Amygdala (tissue), 56 donors: ENCODE measurements at regions not wholly inside any gene's neighbourhood (a gene's known extent, or its start where the extent isn't known, plus 50 kb on each side); places are given as distances from the start of the nearest gene placed in this dataset.
"Not testable (repeated sequence)": the region's sequence is repeated elsewhere in the genome, so short reads cannot be mapped to it uniquely, and the experiment has no call there.

Source experiments
- DNase-seq, 56 donors: peaks; one replicate each; lab custom pipeline; 2025; lab: John Stamatoyannopoulos, UW

GRCh38 chr12:58125761-58126160, 184.4 kb downstream of the ATP23 start:
- not testable (repeated sequence) for DNase-seq

DNA sequence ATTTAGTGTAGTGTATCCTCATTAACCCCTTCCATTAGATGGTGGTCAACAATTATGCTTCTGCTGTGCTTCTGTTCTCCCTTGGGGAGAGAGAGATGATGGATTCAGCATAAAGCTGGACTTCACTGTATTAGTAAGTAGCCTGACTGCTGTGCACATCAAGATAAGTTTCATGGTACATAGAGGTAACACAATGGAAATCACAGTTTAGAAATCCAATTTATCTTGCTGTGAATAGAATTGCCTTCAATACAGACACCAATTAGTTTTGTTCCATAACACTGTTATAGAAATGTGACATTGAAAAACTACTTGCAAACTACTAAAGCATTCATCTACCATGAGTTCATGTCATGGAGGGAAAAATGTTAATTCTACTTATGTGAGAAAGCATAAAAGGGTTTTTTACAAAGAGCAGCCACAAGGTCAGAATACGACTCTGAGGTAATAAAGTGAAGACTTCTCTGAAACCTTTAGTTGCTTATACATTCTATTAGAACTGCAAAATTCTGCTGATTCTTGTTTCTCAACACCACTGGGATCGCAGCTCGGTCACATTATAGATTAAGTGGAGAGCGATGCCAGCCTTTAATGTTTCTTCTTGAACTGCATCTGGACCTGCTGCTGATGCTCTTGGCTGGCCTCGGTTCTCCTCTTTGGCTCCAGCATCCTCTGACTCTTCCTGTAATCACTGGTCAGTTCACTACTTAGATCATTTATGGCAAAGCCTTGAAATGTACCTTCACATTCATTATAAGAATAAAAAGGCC, 190.8 kb downstream of the ATP23 start:
- DNase-seq, result no peak

DNA sequence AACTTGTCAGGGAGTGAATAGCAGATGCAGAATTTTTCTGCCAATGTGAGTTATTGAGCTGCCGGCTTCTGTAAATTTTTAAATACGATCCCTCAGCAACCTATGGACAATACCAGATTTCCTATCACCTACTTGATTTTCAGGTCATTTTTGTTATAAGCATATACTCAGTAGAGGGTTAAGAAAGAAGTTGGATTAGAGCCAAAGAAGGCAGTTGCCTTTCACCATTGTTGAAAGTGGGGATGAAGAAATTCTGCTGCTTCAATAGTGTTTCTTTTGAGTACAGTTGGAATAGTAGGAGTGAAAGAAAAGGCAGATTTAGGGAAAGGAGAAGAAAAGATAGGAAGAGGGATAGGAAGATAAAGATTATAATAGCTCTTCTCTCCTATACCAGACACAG, 197.1 kb downstream of the ATP23 start:
- no peak for DNase-seq

GRCh38 chr12:58139894-58140293, 198.5 kb downstream of the ATP23 start:
- DNase-seq, result no peak

GRCh38 chr12:58140395-58140794, 199.0 kb downstream of the ATP23 start:
- no peak for DNase-seq

GRCh38 chr12:58142991-58143390, 201.6 kb downstream of the ATP23 start:
- no peak for DNase-seq

- DNase-seq, result no peak
These were observed 202.2 kb downstream of the ATP23 start for GRCh38 chr12:58143498-58143995.

DNA sequence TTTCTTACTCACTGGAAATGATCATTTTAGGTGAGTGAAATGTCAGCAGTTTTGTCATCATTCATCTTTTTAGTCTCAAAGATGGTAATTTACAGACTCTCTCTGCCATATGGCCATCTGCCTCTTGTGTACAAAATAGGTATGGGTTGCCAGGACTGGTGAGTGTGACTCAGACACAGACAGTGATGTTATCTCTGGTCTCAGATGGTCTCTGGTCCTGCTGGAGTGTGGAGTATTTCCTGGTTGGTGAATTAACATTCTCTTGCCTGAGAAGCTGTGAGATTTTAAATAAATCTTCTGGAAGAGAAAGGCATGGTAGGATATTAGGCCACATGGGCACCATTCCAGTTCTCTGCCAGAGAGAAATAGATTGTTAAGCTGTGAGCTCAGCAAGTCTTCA, 207.0 kb downstream of the ATP23 start:
- DNase-seq, result peak in 13 of 56 donors; percentile 0 to 64 (median 8)

- DNase-seq, result no peak
These were observed 207.6 kb downstream of the ATP23 start for GRCh38 chr12:58148976-58149375.

DNA sequence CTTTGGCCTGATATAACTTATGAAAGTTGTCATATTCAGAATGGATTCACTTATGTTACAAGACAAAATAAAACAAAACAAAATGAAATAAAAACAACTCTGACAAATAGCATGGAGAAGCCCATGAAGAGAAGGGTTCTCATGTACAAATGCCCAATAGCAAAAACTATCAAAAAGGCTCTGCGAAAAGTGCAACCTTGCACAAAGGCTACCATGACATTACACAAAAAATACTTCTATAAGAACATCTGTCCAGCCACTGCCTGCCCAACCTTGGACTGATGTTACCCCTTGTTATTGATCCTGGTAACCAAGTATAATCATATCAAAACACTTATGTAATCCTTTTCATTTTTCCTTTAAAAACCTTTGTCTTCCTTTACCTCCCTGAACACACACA, 213.0 kb downstream of the ATP23 start:
- DNase-seq, result no peak

GRCh38 chr12:58156697-58157096, 215.3 kb downstream of the ATP23 start:
- no peak for DNase-seq

DNA sequence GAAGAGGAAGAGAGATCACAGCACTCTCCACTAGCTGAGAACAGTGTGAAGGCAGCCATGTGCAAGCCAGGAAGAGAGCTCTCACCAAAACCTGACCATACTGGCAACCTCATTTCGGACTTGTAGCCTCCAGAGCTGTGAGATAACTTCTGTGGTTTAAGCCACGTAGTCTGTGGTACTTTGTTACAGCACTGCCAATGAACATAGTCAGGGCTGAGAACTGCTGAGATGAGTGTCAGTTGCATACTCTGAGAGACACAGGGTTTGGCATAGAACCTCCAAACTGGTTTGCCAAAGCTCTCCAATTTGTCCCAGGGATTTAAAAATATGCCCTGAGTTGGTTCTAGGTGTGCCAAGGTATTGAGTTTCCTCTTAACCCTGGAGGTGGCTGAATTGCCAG, 218.6 kb downstream of the ATP23 start:
- no peak for DNase-seq

GRCh38 chr12:58161773-58162172, 220.4 kb downstream of the ATP23 start:
- no peak for DNase-seq

GRCh38 chr12:58163021-58163420, 221.7 kb downstream of the ATP23 start:
- no peak for DNase-seq

- no peak for DNase-seq
These were observed 225.3 kb downstream of the ATP23 start for GRCh38 chr12:58166643-58167042.

GRCh38 chr12:58167622-58168021, 226.3 kb downstream of the ATP23 start:
- DNase-seq, result no peak

- DNase-seq, result peak in 5 of 56 donors; percentile 3 to 34 (median 9)
These were observed 228.5 kb downstream of the ATP23 start for GRCh38 chr12:58169826-58170225.

DNA sequence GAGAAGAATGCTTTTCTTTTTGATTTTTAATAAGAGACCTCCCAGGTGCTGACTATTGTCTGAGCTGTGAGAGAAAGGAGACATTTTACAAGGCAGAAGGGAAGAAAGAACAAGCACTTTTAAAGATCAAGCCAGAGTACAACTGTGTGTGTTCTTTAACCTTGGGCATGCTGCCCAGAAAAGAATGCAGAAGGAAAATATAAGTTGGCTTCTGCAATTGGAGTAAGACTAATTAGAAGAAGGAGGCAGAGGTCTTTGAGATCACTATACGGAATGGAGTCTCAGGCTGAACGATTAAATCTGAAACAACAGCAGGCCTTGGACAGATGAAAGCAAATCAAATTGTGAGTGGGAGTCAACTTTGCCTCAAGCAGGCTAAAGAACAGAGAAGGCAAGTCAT, 230.5 kb downstream of the ATP23 start:
- DNase-seq, result no peak

GRCh38 chr12:58172433-58173073, 231.2 kb downstream of the ATP23 start:
- DNase-seq, result no peak

DNA sequence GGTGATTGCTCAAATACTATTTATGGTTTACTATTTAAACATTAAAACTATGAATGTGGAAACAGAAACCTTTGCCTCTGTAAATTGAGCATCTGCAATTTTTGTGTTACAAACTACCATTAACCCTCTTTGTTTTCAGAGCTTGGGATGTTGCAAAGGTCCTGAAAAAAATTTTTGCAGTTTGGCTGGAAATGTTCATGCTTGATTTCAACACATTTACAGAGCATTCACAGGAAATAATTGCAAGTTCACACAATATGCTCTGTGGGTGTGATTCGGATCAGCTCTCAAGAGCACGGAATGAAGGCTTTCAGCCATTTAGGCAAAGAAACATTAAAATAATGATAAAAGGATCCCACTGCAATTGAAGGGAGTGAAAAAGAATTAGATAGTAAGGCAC, 232.9 kb downstream of the ATP23 start:
- DNase-seq, result no peak

DNA sequence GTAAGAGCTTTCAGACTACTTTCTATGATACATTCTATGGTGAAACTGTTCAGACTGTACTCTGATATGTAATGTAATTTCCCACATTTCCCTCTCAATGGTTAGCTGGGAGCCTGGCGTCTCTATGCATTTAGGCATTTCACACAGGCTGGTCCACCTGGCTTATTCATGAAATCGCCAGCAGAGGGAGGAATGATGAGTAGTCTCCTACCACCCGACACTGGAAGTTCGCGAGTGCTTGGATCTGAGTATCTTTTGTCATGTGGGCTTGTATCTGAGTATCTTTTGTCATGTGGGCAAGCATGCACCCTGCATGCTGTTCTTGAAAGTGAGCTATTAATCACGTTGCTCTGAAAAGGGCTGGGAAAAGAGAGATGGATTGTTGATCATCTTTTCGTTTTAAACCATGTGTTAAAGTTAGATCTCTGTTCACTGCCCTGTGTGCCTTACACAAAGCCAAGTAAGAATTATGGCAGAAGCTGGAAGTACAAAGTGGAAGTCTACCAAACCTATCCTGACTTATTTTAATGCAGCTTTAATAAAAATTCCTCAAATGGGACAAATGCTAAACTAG, 235.0 kb downstream of the ATP23 start:
- DNase-seq, result peak in 1 of 56 donors; percentile 5

DNA sequence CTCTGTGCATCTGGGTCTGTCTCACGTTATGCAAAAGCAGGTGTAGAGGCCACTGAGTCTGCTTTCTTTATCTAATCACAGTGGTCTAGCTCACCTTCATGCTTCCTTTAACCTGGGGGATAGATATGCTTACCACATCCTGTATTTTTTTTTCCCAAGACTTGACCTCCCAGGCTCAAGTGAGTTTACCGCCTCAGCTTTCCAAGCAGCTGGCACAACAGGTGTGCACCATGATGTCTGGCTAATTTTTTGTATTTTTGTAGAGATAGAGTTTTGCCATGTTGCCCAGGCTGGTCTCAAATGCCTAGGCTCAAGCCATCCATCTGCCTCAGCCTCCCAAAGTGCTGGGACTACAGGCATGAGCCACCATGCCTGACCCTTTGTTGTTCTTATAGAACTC, 236.0 kb downstream of the ATP23 start:
- no peak for DNase-seq
